Tibial nerve (tissue), 3 donors: ENCODE measurements at regions not wholly inside any gene's neighbourhood (a gene's known extent, or its start where the extent isn't known, plus 50 kb on each side); places are given as distances from the start of the nearest gene placed in this dataset.

Experiments
- CTCF ChIP-seq, 5 experiments: fragments of 200-600 bp in 3 of 5; fragments of 450-650 bp in 2 of 5; sonication (generic) in 3 of 5; IDR thresholded peaks; one replicate each; pipeline ENCODE4 v1.5.1; 2016 to 2019; ENCODE audit warnings: antibody characterized with exemption in 5 of 5, mild to moderate bottlenecking in 3 of 5, moderate library complexity in 2 of 5
- POLR2A ChIP-seq, 2 donors: fragments of 450-650 bp; IDR thresholded peaks; one replicate each; pipeline ENCODE4 v1.6.1; 2017; ENCODE audit warnings: antibody characterized with exemption in 2 of 2, mild to moderate bottlenecking in 2 of 2, moderate library complexity in 2 of 2

GRCh38 chr5:163772644-163773043 is 267.2 kb downstream of the MAT2B start:
- TF ChIP-seq CTCF (IDR thresholded peaks at IDR 0.05): no peak
- no peak for TF ChIP-seq POLR2A (IDR thresholded peaks at IDR 0.05)
